GM18873 (cell line): ENCODE measurements at regions not wholly inside any gene's neighbourhood (a gene's known extent, or its start where the extent isn't known, plus 50 kb on each side); places are given as distances from the start of the nearest gene placed in this dataset.
"Not testable (repeated sequence)": the region's sequence is repeated elsewhere in the genome, so short reads cannot be mapped to it uniquely, and the experiment has no call there.

Experiments
- ATAC-seq: cut with Tn5 transposase; IDR thresholded peaks from one replicate; pipeline ENCODE4 v1.9.1; 2021; ENCODE audit warnings: mild to moderate bottlenecking, moderate library complexity, moderate number of reproducible peaks; ENCODE audit not compliant: unreplicated experiment, low FRiP score

GRCh38 chr13:79191501-79191900 lies 214.6 kb downstream of the RBM26 start:
- ATAC-seq = no peak

- no peak for ATAC-seq
These were observed 215.1 kb downstream of the RBM26 start for GRCh38 chr13:79190932-79191331.

- ATAC-seq = no peak
These were observed 218.0 kb downstream of the RBM26 start for GRCh38 chr13:79187917-79188690.

GRCh38 chr13:79185580-79185979 lies 220.5 kb downstream of the RBM26 start:
- ATAC-seq = no peak

GRCh38 chr13:79183231-79183630 lies 222.8 kb downstream of the RBM26 start:
- ATAC-seq = no peak

GRCh38 chr13:79173691-79174090 lies 232.4 kb downstream of the RBM26 start:
- not testable (repeated sequence) for ATAC-seq

- ATAC-seq = not testable (repeated sequence)
These were observed 233.1 kb downstream of the RBM26 start for GRCh38 chr13:79172924-79173323.

- ATAC-seq = no peak
These were observed 234.7 kb downstream of the RBM26 start for GRCh38 chr13:79171141-79172061.

- ATAC-seq = no peak
These were observed 245.2 kb downstream of the RBM26 start for GRCh38 chr13:79160818-79161217.

- ATAC-seq = no peak
These were observed 250.2 kb downstream of the RBM26 start for GRCh38 chr13:79155883-79156282.

GRCh38 chr13:79149210-79149609 lies 256.8 kb downstream of the RBM26 start:
- ATAC-seq = no peak

- ATAC-seq = no peak
These were observed 265.0 kb downstream of the RBM26 start for GRCh38 chr13:79141082-79141481.

GRCh38 chr13:79128158-79128557 lies 277.9 kb downstream of the RBM26 start:
- no peak for ATAC-seq

GRCh38 chr13:79126706-79127105 lies 279.3 kb downstream of the RBM26 start:
- no peak for ATAC-seq

GRCh38 chr13:79124183-79124582 lies 281.9 kb downstream of the RBM26 start:
- ATAC-seq = no peak

GRCh38 chr13:79121286-79121685 lies 284.8 kb downstream of the RBM26 start:
- no peak for ATAC-seq

- no peak for ATAC-seq
These were observed 286.4 kb downstream of the RBM26 start for GRCh38 chr13:79119578-79120107.

- ATAC-seq = no peak
These were observed 294.0 kb downstream of the RBM26 start for GRCh38 chr13:79112016-79112415.

- peak; percentile 63 for ATAC-seq
These were observed 297.0 kb downstream of the RBM26 start for GRCh38 chr13:79108914-79109643.

- no peak for ATAC-seq
These were observed 307.5 kb downstream of the RBM26 start for GRCh38 chr13:79098596-79098995.

GRCh38 chr13:79097201-79097600 lies 308.9 kb downstream of the RBM26 start:
- ATAC-seq = no peak
